ENCODE measurements at regions not wholly inside any gene's neighbourhood (a gene's known extent, or its start where the extent isn't known, plus 50 kb on each side); places are given as distances from the start of the nearest gene placed in this dataset.
A peak's percentile ranks its signal among the peaks of the same experiment; 100 is the strongest.

DNA sequence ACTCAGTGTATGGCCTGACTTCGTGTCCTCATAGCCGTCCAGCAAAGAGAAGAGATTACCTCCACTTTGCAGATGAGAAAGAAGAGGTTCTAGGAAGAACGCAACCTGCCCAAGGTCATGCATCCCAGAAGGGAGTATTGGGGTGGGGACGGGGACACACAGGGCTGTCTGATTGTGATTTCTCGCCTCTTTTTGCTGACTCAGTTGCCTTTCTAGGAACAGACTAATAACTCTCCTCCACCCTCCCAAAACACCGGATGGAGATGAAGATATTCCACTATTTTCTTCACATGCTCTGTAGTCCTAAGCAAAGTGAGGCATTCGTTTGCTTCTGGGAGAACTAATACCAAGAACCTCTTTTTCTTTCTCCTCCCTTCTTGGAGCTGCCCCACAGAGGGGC is 529.3 kb downstream of the MIAT start:
- H3K4me2 ChIP-seq (ENCODE audit: insufficient read depth in 1 of 2, low read depth in 2 of 2, low read length in 2 of 2), result no peak overlapping the region
- no peak overlapping the region for H2AK5ac ChIP-seq (ENCODE audit: low read depth, low read length)
- WGBS, 2 experiments (ENCODE audit: extremely low coverage in 1 of 2, insufficient coverage in 1 of 2, insufficient read length in 1 of 2, insufficient replicate concordance in 2 of 2, low coverage in 1 of 2, low lambda C conversion rate in 2 of 2, missing lambda C conversion rate in 1 of 2), result 71% methylated on average over 7 of the region's 7 CpGs; no CpG with 5 or more reads in 1 of the 2 experiments
- TF ChIP-seq TAF1 (IDR thresholded peaks at IDR 0.05; ENCODE audit: low read depth, low read length), result no peak
- TF ChIP-seq CTBP2 (IDR thresholded peaks at IDR 0.05; ENCODE audit: borderline replicate concordance, insufficient read depth, insufficient read length, low read length), result no peak
- TF ChIP-seq EZH2 (IDR thresholded peaks at IDR 0.05; ENCODE audit: low read depth, low read length, severe bottlenecking), result no peak
- TF ChIP-seq, protein P1, sequence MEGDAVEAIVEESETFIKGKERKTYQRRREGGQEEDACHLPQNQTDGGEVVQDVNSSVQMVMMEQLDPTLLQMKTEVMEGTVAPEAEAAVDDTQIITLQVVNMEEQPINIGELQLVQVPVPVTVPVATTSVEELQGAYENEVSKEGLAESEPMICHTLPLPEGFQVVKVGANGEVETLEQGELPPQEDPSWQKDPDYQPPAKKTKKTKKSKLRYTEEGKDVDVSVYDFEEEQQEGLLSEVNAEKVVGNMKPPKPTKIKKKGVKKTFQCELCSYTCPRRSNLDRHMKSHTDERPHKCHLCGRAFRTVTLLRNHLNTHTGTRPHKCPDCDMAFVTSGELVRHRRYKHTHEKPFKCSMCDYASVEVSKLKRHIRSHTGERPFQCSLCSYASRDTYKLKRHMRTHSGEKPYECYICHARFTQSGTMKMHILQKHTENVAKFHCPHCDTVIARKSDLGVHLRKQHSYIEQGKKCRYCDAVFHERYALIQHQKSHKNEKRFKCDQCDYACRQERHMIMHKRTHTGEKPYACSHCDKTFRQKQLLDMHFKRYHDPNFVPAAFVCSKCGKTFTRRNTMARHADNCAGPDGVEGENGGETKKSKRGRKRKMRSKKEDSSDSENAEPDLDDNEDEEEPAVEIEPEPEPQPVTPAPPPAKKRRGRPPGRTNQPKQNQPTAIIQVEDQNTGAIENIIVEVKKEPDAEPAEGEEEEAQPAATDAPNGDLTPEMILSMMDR (IDR thresholded peaks at IDR 0.05; ENCODE audit: control extremely low read depth in 1 of 3, insufficient read depth in 1 of 3, low read depth in 1 of 3, low read length in 3 of 3), result no peak
- no peak for TF ChIP-seq SP4 (IDR thresholded peaks at IDR 0.05; ENCODE audit: low read length)
- TF ChIP-seq TBP (IDR thresholded peaks at IDR 0.05; ENCODE audit: low read depth, low read length), result no peak
- no peak for TF ChIP-seq SIN3A (conservative IDR thresholded peaks at IDR 0.05 in 1 of 2, IDR thresholded peaks at IDR 0.05 in 1 of 2; ENCODE audit: low read depth in 1 of 2, low read length in 2 of 2)
- TF ChIP-seq GTF2F1 (IDR thresholded peaks at IDR 0.05; ENCODE audit: borderline replicate concordance, low read depth, low read length), result no peak
- TF ChIP-seq, protein P2, sequence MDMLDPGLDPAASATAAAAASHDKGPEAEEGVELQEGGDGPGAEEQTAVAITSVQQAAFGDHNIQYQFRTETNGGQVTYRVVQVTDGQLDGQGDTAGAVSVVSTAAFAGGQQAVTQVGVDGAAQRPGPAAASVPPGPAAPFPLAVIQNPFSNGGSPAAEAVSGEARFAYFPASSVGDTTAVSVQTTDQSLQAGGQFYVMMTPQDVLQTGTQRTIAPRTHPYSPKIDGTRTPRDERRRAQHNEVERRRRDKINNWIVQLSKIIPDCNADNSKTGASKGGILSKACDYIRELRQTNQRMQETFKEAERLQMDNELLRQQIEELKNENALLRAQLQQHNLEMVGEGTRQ (IDR thresholded peaks at IDR 0.05; ENCODE audit: low read length), result no peak
- TF ChIP-seq POU5F1 (IDR thresholded peaks at IDR 0.05; ENCODE audit: low read depth, low read length), result no peak

More for the DNA sequence above, 529.3 kb downstream of the MIAT start:
- Histone ChIP-seq H2BK15ac (ENCODE audit: low read length) (no peak overlapping the region), H4K91ac (replicated peaks; ENCODE audit: insufficient read length, low read length) (no peak overlapping the region), H3K9ac (replicated peaks in 1 of 4; ENCODE audit: extremely low read depth in 1 of 4, low read depth in 3 of 4, low read length in 3 of 4) (no peak overlapping the region), H3K23me2 (ENCODE audit: low read depth, low read length) (peaks cover 1% of the 10 kb centered on the region; the same call in 1 of the 2 replicates), H2BK5ac (ENCODE audit: low read depth, low read length) (no peak overlapping the region), H3K23ac (ENCODE audit: insufficient read length) (no peak overlapping the region), H3K4me1 (replicated peaks in 1 of 4; ENCODE audit: control insufficient read depth in 3 of 4, insufficient read depth in 4 of 4, low read length in 3 of 4) (peaks cover 0 to 10% (median 3%) of the 10 kb centered on the region in 4 experiments; a peak in 6 of 7 replicates), H2BK120ac (replicated peaks; ENCODE audit: low read depth, low read length) (no peak overlapping the region), H3K27me3 (replicated peaks in 1 of 4; ENCODE audit: control insufficient read depth in 3 of 4, extremely low read depth in 1 of 4, insufficient read depth in 3 of 4, low read length in 3 of 4) (no peaks in the 10 kb centered on the region; a peak in 2 of 7 replicates), H3K36me3 (ENCODE audit: control insufficient read depth in 2 of 4, insufficient read depth in 4 of 4, low read length in 3 of 4) (no peaks in the 10 kb centered on the region), H4K20me1 (replicated peaks in 1 of 2; ENCODE audit: control insufficient read depth in 1 of 2, insufficient read depth in 2 of 2, low read length in 2 of 2) (no peaks in the 10 kb centered on the region), H3K18ac (ENCODE audit: extremely low read depth, low read length) (peak overlapping the region; percentile 52; the same call in 1 of the 2 replicates), H2BK12ac (ENCODE audit: low read depth, low read length) (no peak overlapping the region), H3K4ac (replicated peaks; ENCODE audit: insufficient read length, low read depth, low read length) (no peak overlapping the region), H3K27ac (ENCODE audit: low read depth, low read length) (no peak overlapping the region), H4K5ac (ENCODE audit: insufficient read length, low read depth, low read length) (no peak overlapping the region), H3K79me2 (ENCODE audit: control insufficient read depth in 1 of 2, insufficient read depth in 2 of 2, low read length in 2 of 2) (no peaks in the 10 kb centered on the region), H3K9me3 (ENCODE audit: insufficient read depth in 2 of 2, low read depth in 1 of 2, low read length in 1 of 2) (peaks cover 10 to 17% of the 10 kb centered on the region in 2 experiments), H3K4me3 (ENCODE audit: extremely low read depth in 1 of 4, insufficient read depth in 2 of 4, low read depth in 3 of 4, low read length in 4 of 4) (no peak overlapping the region), H2BK20ac (ENCODE audit: low read length) (no peak overlapping the region), H3K14ac (ENCODE audit: insufficient read length) (no peak overlapping the region), H3K79me1 (ENCODE audit: low read depth, low read length) (no peaks in the 10 kb centered on the region), H3K56ac (replicated peaks; ENCODE audit: insufficient read length, low read depth, low read length) (no peak overlapping the region), H2AFZ (ENCODE audit: low read length) (no peak overlapping the region), H4K8ac (ENCODE audit: extremely low read depth, insufficient read depth, low read length) (peak overlapping the region; percentile 3; the same call in 1 of the 2 replicates)
- ChIA-PET CTCF (ENCODE audit: partially characterized antibody) (interaction anchor here (0.6 to 1.3 kb wide), 3 partner anchors 35 to 505 kb away, joined by 3 to 4 read pairs (median 3); no protein-coding TSS in a partner anchor), POLR2A (ENCODE audit: partially characterized antibody) (no interaction called here)
- DNase-seq (ENCODE audit: low read depth in 1 of 2, low spot score in 2 of 2) (no peak), FAIRE-seq (no peak)

All from H1 (cell line).